GM23338 (cell line): ENCODE measurements at regions not wholly inside any gene's neighbourhood (a gene's known extent, or its start where the extent isn't known, plus 50 kb on each side); places are given as distances from the start of the nearest gene placed in this dataset.

ENCODE experiments used
- ATAC-seq: fragments of 200-7000 bp; cut with Tn5 transposase; 3 replicates; pipeline ENCODE4 v1.9.1; 2020
- DNase-seq: peaks from one replicate; pipeline ENCODE4 v3.0.0-alpha.2; 2015; ENCODE audit warnings: low spot score
- H2AFZ ChIP-seq: fragments of 200-600 bp; sonication (generic); 2 replicates; pipeline ENCODE4 v1.8.0; 2016; ENCODE audit warnings: antibody characterized with exemption, mild to moderate bottlenecking, moderate library complexity
- H3F3A ChIP-seq: fragments of 200-600 bp; sonication (generic); replicated peaks from 2 replicates; pipeline ENCODE4 v1.8.0; 2017; ENCODE audit warnings: antibody characterized with exemption, mixed run types, low read depth
- H3K27ac ChIP-seq: fragments of 200-600 bp; sonication (generic); 2 replicates; pipeline ENCODE4 v1.6.1; 2016; ENCODE audit warnings: low read depth
- H3K27me3 ChIP-seq: fragments of 200-600 bp; sonication (generic); 2 replicates; pipeline ENCODE4 v1.8.0; 2016; ENCODE audit warnings: mild to moderate bottlenecking, mixed run types, moderate library complexity; ENCODE audit not compliant: insufficient read depth
- H3K36me3 ChIP-seq: fragments of 200-600 bp; sonication (generic); 2 replicates; pipeline ENCODE4 v1.8.0; 2016; ENCODE audit warnings: mild to moderate bottlenecking; ENCODE audit not compliant: insufficient read depth
- H3K4me1 ChIP-seq: fragments of 200-600 bp; sonication (generic); 2 replicates; pipeline ENCODE4 v1.8.0; 2016; ENCODE audit warnings: mild to moderate bottlenecking, moderate library complexity; ENCODE audit not compliant: insufficient read depth
- H3K4me2 ChIP-seq: fragments of 200-600 bp; sonication (generic); 2 replicates; pipeline ENCODE4 v1.7.1; 2017; ENCODE audit warnings: mixed run types
- H3K4me3 ChIP-seq: fragments of 200-600 bp; sonication (generic); 2 replicates; pipeline ENCODE4 v1.6.1; 2016; ENCODE audit warnings: mixed run types
- H3K79me2 ChIP-seq: fragments of 200-600 bp; sonication (generic); replicated peaks from 2 replicates; pipeline ENCODE4 v1.8.0; 2017; ENCODE audit warnings: mild to moderate bottlenecking; ENCODE audit not compliant: insufficient read depth
- H3K9me2 ChIP-seq: fragments of 200-600 bp; sonication (generic); 2 replicates; pipeline ENCODE4 v1.8.0; 2017; ENCODE audit not compliant: insufficient read depth
- H4K20me1 ChIP-seq: fragments of 200-600 bp; sonication (generic); replicated peaks from 2 replicates; pipeline ENCODE4 v1.8.0; 2017; ENCODE audit warnings: mild to moderate bottlenecking; ENCODE audit not compliant: insufficient read depth
- H3K27ac Mint-ChIP-seq: 2 replicates; pipeline ENCODE4 v1.8.0; 2020; ENCODE audit warnings: inconsistent platforms, mild to moderate bottlenecking, moderate library complexity, mixed read lengths
- H3K27me3 Mint-ChIP-seq: 3 replicates; pipeline ENCODE4 v1.8.0; 2022; ENCODE audit warnings: low read depth, mild to moderate bottlenecking, moderate library complexity, mixed read lengths, inconsistent platforms; ENCODE audit not compliant: insufficient read depth, poor library complexity
- H3K36me3 Mint-ChIP-seq: 3 replicates; pipeline ENCODE4 v1.8.0; 2021; ENCODE audit warnings: low read depth, mild to moderate bottlenecking, inconsistent platforms, moderate library complexity, mixed read lengths
- H3K4me1 Mint-ChIP-seq: 3 replicates; pipeline ENCODE4 v1.8.0; 2020; ENCODE audit warnings: mild to moderate bottlenecking, inconsistent platforms, mixed read lengths
- H3K4me3 Mint-ChIP-seq: 3 replicates; pipeline ENCODE4 v1.8.0; 2021; ENCODE audit warnings: moderate library complexity, mild to moderate bottlenecking, inconsistent platforms, mixed read lengths
- H3K9me3 Mint-ChIP-seq: 3 replicates; pipeline ENCODE4 v1.8.0; 2020; ENCODE audit warnings: moderate library complexity, mild to moderate bottlenecking, inconsistent platforms, mixed read lengths
- CREB1 ChIP-seq: fragments of 250-450 bp; sonication (Bioruptor Pico); IDR thresholded peaks from 2 replicates; pipeline ENCODE4 v1.5.0; 2020; ENCODE audit warnings: low read depth, mild to moderate bottlenecking, moderate library complexity
- EZH2 ChIP-seq: fragments of 200-600 bp; sonication (generic); IDR thresholded peaks from one replicate; pipeline ENCODE4 v1.8.0; 2017; ENCODE audit warnings: antibody characterized with exemption, mild to moderate bottlenecking, low read depth; ENCODE audit not compliant: unreplicated experiment
- EZH2phosphoT487 ChIP-seq: fragments of 200-600 bp; sonication (generic); IDR thresholded peaks from one replicate; pipeline ENCODE4 v1.8.1; 2018; ENCODE audit warnings: antibody characterized with exemption; ENCODE audit not compliant: unreplicated experiment
- JUNB ChIP-seq: IDR thresholded peaks from one replicate; pipeline ENCODE4 v1.6.1; 2016; ENCODE audit warnings: antibody characterized with exemption; ENCODE audit not compliant: unreplicated experiment
- POLR2AphosphoS5 ChIP-seq: IDR thresholded peaks from 2 replicates; pipeline ENCODE4 v1.6.1; 2016; ENCODE audit warnings: antibody characterized with exemption, low read depth
- STAT1 ChIP-seq: IDR thresholded peaks from one replicate; pipeline ENCODE4 v1.6.1; 2016; ENCODE audit warnings: antibody characterized with exemption; ENCODE audit not compliant: unreplicated experiment
- ZNF114 ChIP-seq: fragments of 250-450 bp; sonication (Bioruptor Pico); IDR thresholded peaks from 2 replicates; pipeline ENCODE4 v1.5.0; 2020; ENCODE audit warnings: mild to moderate bottlenecking, moderate library complexity
- TF ChIP-seq, protein P1 (sequence below), 2 experiments: fragments of 200-600 bp in 1 of 2; sonication (generic) in 1 of 2; conservative IDR thresholded peaks; 2 replicates each; pipeline versions ENCODE4 v1.5.1 to v1.6.1; 2016 to 2017; ENCODE audit warnings: antibody characterized with exemption in 2 of 2, low read depth in 2 of 2, mild to moderate bottlenecking in 2 of 2, moderate library complexity in 1 of 2
- TF ChIP-seq, protein P2 (sequence below): fragments of 250-450 bp; sonication (Bioruptor Pico); IDR thresholded peaks from 2 replicates; pipeline ENCODE4 v1.5.0; 2020; ENCODE audit warnings: mild to moderate bottlenecking, moderate library complexity

DNA sequence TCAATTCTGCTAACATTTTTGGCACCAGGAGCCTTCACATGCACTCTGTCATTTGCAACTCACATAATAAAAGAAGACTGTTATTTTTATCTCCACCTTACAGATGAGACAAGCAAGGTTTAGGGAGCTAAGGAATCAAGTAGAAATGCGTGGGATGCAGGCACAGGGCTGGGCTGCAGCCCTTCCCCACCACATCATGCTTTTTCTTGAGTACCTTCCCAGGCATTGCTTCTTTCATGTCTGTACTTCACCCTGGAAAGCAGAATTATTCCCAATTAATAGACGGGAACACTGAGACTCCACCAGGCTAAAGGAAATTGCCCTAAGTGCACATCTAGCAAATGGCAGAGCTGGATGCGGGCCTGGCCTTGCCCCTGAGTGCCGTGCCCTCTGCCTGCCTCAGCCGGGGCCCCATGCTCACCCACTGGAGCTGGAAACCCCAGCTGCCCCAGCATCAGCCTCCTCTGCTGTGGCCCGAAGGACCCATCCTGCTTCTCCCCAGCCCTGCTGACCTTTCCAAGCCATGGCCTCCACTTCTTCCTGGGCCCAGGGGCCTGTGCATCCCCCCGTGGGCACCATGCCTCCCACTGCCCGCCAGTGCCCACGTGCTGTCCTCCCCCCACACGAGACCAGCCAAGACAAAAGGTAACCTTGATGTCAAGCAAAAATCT, 257.5 kb downstream of the TOMM20 start:
- ATAC-seq, result no peak
- Mint-ChIP-seq H3K27ac (no peak overlapping the region), H3K4me3 (no peak overlapping the region), H3K27me3 (peaks cover 16% of the 10 kb centered on the region), H3K9me3 (no peaks in the 10 kb centered on the region), H3K36me3 (no peaks in the 10 kb centered on the region), H3K4me1 (peaks cover 3% of the 10 kb centered on the region; the same call in 2 of the 3 replicates)
- H3K27ac ChIP-seq, result no peak overlapping the region
- H3K79me2 ChIP-seq, result no peaks in the 10 kb centered on the region
- 0 out of 2 replicates have a peak overlapping the region, but pooled peaks have one; percentile 18 for H2AFZ ChIP-seq
- H3K9me2 ChIP-seq, result no peaks in the 10 kb centered on the region
- no peak overlapping the region for H3K4me2 ChIP-seq
- TF ChIP-seq STAT1, result no peak
- no peaks in the 10 kb centered on the region for H3K4me1 ChIP-seq
- H3K27me3 ChIP-seq, result no peaks in the 10 kb centered on the region
- no peaks in the 10 kb centered on the region for H3K36me3 ChIP-seq
- no peak for DNase-seq
- no peaks in the 10 kb centered on the region for H4K20me1 ChIP-seq
- no peaks in the 10 kb centered on the region for H3F3A ChIP-seq
- no peak overlapping the region for H3K4me3 ChIP-seq

DNA sequence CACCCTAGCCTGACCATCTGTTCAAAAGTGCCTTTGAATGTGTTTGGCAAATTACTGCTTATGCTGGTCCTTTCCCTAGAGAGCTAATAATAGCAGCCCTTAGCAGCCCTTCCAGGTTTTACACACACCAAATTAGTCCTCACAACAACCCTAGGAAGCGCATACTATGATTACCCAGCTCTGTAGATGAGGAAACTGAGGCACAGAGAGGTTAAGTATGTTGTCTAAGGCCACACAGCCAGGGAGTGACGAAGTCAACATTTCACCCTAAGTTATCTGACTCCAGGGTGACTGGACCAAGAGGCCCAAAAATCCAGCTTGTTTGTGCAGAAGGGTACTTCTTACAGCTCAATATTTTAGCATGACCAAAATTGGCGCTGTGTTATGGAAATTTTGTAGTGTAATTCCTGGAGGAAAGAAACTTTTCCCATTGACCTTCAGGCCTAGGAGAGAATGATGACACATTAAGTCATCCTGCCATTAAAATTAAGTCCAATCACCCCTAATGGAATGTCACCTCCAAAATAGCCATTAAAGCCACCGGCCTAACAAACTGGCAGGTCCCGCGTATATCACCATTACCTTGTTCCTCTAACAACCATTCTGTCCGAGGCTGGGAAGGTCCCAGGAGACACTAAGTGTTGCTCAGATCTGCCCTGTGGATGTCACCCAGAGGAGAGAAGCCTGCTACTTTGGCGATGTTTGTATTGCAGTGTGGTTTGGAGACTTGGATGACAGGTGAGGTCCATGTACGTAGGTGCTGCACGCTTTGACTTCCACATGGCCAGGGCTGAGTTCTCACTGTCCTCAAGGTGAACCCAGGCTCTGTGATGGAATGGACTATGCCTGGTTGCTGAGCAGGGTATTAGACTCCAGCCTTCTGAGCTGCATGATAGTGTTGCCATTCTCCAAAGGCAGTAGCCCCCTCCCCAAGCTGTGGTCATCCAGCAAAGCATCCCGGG, 258.3 kb downstream of the TOMM20 start:
- ATAC-seq, result no peak
- Mint-ChIP-seq H3K27me3 (peaks cover 14% of the 10 kb centered on the region), H3K4me3 (no peak overlapping the region), H3K27ac (no peak overlapping the region), H3K4me1 (peaks cover 3% of the 10 kb centered on the region; the same call in 2 of the 3 replicates), H3K9me3 (no peaks in the 10 kb centered on the region), H3K36me3 (no peaks in the 10 kb centered on the region)
- no peaks in the 10 kb centered on the region for H3F3A ChIP-seq
- no peak overlapping the region for H3K4me3 ChIP-seq
- H3K4me1 ChIP-seq, result no peaks in the 10 kb centered on the region
- no peaks in the 10 kb centered on the region for H3K9me2 ChIP-seq
- no peak for DNase-seq
- H3K79me2 ChIP-seq, result no peaks in the 10 kb centered on the region
- no peaks in the 10 kb centered on the region for H3K36me3 ChIP-seq
- H3K27me3 ChIP-seq, result no peaks in the 10 kb centered on the region
- H4K20me1 ChIP-seq, result no peaks in the 10 kb centered on the region
- no peak overlapping the region for H3K4me2 ChIP-seq
- no peak overlapping the region for H3K27ac ChIP-seq
- H2AFZ ChIP-seq, result no peak overlapping the region
- TF ChIP-seq EZH2 (no peak), STAT1 (no peak), ZNF114 (no peak), POLR2AphosphoS5 (no peak), CREB1 (CRISPR knock-in tag) (no peak), JUNB (no peak), EZH2phosphoT487 (no peak)
- TF ChIP-seq, protein P1, sequence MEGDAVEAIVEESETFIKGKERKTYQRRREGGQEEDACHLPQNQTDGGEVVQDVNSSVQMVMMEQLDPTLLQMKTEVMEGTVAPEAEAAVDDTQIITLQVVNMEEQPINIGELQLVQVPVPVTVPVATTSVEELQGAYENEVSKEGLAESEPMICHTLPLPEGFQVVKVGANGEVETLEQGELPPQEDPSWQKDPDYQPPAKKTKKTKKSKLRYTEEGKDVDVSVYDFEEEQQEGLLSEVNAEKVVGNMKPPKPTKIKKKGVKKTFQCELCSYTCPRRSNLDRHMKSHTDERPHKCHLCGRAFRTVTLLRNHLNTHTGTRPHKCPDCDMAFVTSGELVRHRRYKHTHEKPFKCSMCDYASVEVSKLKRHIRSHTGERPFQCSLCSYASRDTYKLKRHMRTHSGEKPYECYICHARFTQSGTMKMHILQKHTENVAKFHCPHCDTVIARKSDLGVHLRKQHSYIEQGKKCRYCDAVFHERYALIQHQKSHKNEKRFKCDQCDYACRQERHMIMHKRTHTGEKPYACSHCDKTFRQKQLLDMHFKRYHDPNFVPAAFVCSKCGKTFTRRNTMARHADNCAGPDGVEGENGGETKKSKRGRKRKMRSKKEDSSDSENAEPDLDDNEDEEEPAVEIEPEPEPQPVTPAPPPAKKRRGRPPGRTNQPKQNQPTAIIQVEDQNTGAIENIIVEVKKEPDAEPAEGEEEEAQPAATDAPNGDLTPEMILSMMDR (conservative IDR thresholded peaks at IDR 0.05; ENCODE audit: low read depth in 2 of 2), result no peak
- TF ChIP-seq, protein P2, sequence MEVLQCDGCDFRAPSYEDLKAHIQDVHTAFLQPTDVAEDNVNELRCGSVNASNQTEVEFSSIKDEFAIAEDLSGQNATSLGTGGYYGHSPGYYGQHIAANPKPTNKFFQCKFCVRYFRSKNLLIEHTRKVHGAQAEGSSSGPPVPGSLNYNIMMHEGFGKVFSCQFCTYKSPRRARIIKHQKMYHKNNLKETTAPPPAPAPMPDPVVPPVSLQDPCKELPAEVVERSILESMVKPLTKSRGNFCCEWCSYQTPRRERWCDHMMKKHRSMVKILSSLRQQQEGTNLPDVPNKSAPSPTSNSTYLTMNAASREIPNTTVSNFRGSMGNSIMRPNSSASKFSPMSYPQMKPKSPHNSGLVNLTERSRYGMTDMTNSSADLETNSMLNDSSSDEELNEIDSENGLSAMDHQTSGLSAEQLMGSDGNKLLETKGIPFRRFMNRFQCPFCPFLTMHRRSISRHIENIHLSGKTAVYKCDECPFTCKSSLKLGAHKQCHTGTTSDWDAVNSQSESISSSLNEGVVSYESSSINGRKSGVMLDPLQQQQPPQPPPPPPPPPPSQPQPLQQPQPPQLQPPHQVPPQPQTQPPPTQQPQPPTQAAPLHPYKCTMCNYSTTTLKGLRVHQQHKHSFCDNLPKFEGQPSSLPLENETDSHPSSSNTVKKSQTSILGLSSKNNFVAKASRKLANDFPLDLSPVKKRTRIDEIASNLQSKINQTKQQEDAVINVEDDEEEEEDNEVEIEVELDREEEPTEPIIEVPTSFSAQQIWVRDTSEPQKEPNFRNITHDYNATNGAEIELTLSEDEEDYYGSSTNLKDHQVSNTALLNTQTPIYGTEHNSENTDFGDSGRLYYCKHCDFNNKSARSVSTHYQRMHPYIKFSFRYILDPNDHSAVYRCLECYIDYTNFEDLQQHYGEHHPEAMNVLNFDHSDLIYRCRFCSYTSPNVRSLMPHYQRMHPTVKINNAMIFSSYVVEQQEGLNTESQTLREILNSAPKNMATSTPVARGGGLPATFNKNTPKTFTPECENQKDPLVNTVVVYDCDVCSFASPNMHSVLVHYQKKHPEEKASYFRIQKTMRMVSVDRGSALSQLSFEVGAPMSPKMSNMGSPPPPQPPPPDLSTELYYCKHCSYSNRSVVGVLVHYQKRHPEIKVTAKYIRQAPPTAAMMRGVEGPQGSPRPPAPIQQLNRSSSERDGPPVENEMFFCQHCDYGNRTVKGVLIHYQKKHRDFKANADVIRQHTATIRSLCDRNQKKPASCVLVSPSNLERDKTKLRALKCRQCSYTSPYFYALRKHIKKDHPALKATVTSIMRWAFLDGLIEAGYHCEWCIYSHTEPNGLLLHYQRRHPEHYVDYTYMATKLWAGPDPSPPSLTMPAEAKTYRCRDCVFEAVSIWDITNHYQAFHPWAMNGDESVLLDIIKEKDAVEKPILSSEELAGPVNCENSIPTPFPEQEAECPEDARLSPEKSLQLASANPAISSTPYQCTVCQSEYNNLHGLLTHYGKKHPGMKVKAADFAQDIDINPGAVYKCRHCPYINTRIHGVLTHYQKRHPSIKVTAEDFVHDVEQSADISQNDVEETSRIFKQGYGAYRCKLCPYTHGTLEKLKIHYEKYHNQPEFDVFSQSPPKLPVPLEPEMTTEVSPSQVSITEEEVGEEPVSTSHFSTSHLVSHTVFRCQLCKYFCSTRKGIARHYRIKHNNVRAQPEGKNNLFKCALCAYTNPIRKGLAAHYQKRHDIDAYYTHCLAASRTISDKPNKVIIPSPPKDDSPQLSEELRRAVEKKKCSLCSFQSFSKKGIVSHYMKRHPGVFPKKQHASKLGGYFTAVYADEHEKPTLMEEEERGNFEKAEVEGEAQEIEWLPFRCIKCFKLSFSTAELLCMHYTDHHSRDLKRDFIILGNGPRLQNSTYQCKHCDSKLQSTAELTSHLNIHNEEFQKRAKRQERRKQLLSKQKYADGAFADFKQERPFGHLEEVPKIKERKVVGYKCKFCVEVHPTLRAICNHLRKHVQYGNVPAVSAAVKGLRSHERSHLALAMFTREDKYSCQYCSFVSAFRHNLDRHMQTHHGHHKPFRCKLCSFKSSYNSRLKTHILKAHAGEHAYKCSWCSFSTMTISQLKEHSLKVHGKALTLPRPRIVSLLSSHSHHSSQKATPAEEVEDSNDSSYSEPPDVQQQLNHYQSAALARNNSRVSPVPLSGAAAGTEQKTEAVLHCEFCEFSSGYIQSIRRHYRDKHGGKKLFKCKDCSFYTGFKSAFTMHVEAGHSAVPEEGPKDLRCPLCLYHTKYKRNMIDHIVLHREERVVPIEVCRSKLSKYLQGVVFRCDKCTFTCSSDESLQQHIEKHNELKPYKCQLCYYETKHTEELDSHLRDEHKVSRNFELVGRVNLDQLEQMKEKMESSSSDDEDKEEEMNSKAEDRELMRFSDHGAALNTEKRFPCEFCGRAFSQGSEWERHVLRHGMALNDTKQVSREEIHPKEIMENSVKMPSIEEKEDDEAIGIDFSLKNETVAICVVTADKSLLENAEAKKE (CRISPR knock-in tag), result no peak
